Fibroblast of lung (primary cell): ENCODE measurements at regions not wholly inside any gene's neighbourhood (a gene's known extent, or its start where the extent isn't known, plus 50 kb on each side); places are given as distances from the start of the nearest gene placed in this dataset.

ENCODE experiments used
- CTCF ChIP-seq, 2 donors: IDR thresholded peaks in 1 of 2; conservative IDR thresholded peaks in 1 of 2; 1 replicate in 1 of 2; 2 replicates in 1 of 2; pipeline ENCODE4 v1.5.1; 2011 to 2012; ENCODE audit warnings: low read length in 2 of 2, control low read depth in 1 of 2, inconsistent platforms in 1 of 2, low read depth in 1 of 2, mild to moderate bottlenecking in 1 of 2
- EZH2 ChIP-seq: IDR thresholded peaks from 2 replicates; pipeline ENCODE4 v1.5.1; 2012; ENCODE audit warnings: low read length, control low read depth, mild to moderate bottlenecking; ENCODE audit errors: missing control alignments

GRCh38 chr20:17795501-17796071 is 95.8 kb downstream of the BANF2 start:
- TF ChIP-seq CTCF (conservative IDR thresholded peaks at IDR 0.05 in 1 of 2, IDR thresholded peaks at IDR 0.05 in 1 of 2; ENCODE audit: low read depth in 1 of 2, low read length in 2 of 2) (no peak), EZH2 (no peak)
